Suprapubic skin (tissue), 4 donors: ENCODE measurements at regions not wholly inside any gene's neighbourhood (a gene's known extent, or its start where the extent isn't known, plus 50 kb on each side); places are given as distances from the start of the nearest gene placed in this dataset.

Source experiments
- CTCF ChIP-seq, 2 donors: fragments of 200-600 bp in 1 of 2; fragments of 450-650 bp in 1 of 2; sonication (generic) in 1 of 2; IDR thresholded peaks; one replicate each; pipeline ENCODE4 v1.5.1; 2016 to 2019; ENCODE audit warnings: antibody characterized with exemption in 2 of 2, mild to moderate bottlenecking in 1 of 2, moderate library complexity in 1 of 2
- POLR2A ChIP-seq, 2 donors: fragments of 450-650 bp; IDR thresholded peaks; one replicate each; pipeline ENCODE4 v1.6.1; 2017; ENCODE audit warnings: antibody characterized with exemption in 2 of 2, mild to moderate bottlenecking in 2 of 2, moderate library complexity in 2 of 2
- POLR2AphosphoS5 ChIP-seq, 3 donors: sonication (generic); formaldehyde crosslinking; IDR thresholded peaks; one replicate each; pipeline ENCODE4 v1.6.1; 2017; ENCODE audit warnings: antibody characterized with exemption in 3 of 3

- no peak for TF ChIP-seq CTCF (IDR thresholded peaks at IDR 0.05)
- TF ChIP-seq POLR2AphosphoS5 (IDR thresholded peaks at IDR 0.05) = no peak
- TF ChIP-seq POLR2A (IDR thresholded peaks at IDR 0.05) = no peak
These were observed 65.4 kb upstream of the KCNK12 start for GRCh38 chr2:47636176-47636575.
